SK-N-SH treated with all-trans-retinoic acid at 6 μM for 48 hours (cell line): ENCODE measurements at regions not wholly inside any gene's neighbourhood (a gene's known extent, or its start where the extent isn't known, plus 50 kb on each side); places are given as distances from the start of the nearest gene placed in this dataset.

Experiments used
- ATAC-seq: fragments of 200-7000 bp; cut with Tn5 transposase; 3 replicates; pipeline ENCODE4 v1.9.1; 2020; ENCODE audit warnings: mild to moderate bottlenecking, moderate library complexity
- ARNTL ChIP-seq: fragments of 450-650 bp; formaldehyde crosslinking; IDR thresholded peaks from 2 replicates; pipeline ENCODE4 v1.5.0; 2020; ENCODE audit warnings: low read depth, mild to moderate bottlenecking, moderate library complexity, borderline replicate concordance
- BACH2 ChIP-seq: fragments of 250-450 bp; sonication (Bioruptor Pico); IDR thresholded peaks from 2 replicates; pipeline ENCODE4 v1.9.0; 2021; ENCODE audit warnings: mild to moderate bottlenecking, borderline replicate concordance
- CSDC2 ChIP-seq: fragments of 250-450 bp; sonication (Bioruptor Pico); IDR thresholded peaks from 2 replicates; pipeline ENCODE4 v1.5.0; 2020; ENCODE audit warnings: mild to moderate bottlenecking, moderate library complexity
- ESRRG ChIP-seq: fragments of 250-450 bp; sonication (Bioruptor Pico); IDR thresholded peaks from 2 replicates; pipeline ENCODE4 v1.6.1; 2021; ENCODE audit warnings: mild to moderate bottlenecking
- GLIS3 ChIP-seq: fragments of 250-450 bp; sonication (Bioruptor Pico); IDR thresholded peaks from 2 replicates; pipeline ENCODE4 v1.5.0; 2020; ENCODE audit warnings: mild to moderate bottlenecking, moderate library complexity
- ISL1 ChIP-seq: fragments of 250-450 bp; sonication (Bioruptor Pico); IDR thresholded peaks from 2 replicates; pipeline ENCODE4 v2.1.2; 2022; ENCODE audit warnings: mild to moderate bottlenecking, moderate library complexity
- OSR1 ChIP-seq: fragments of 250-450 bp; sonication (Bioruptor Pico); IDR thresholded peaks from 2 replicates; pipeline ENCODE4 v1.8.0; 2022; ENCODE audit warnings: moderate library complexity, mild to moderate bottlenecking, inconsistent platforms
- PPARA ChIP-seq: fragments of 250-450 bp; sonication (Bioruptor Pico); IDR thresholded peaks from 2 replicates; pipeline ENCODE4 v1.5.0; 2020; ENCODE audit warnings: mild to moderate bottlenecking, borderline replicate concordance
- RARB ChIP-seq: fragments of 250-450 bp; sonication (Bioruptor Pico); IDR thresholded peaks from 2 replicates; pipeline ENCODE4 v1.8.0; 2021; ENCODE audit warnings: mild to moderate bottlenecking, moderate library complexity
- TCF4 ChIP-seq: fragments of 250-450 bp; sonication (Bioruptor Pico); IDR thresholded peaks from 2 replicates; pipeline ENCODE4 v1.8.0; 2021; ENCODE audit warnings: mild to moderate bottlenecking, moderate library complexity, borderline replicate concordance
- ZC3H10 ChIP-seq: fragments of 250-450 bp; sonication (Bioruptor Pico); IDR thresholded peaks from 2 replicates; pipeline ENCODE4 v1.5.1; 2021; ENCODE audit warnings: mild to moderate bottlenecking, moderate library complexity
- ZFP3 ChIP-seq: fragments of 250-450 bp; sonication (Bioruptor Pico); IDR thresholded peaks from 2 replicates; pipeline ENCODE4 v1.5.0; 2020; ENCODE audit warnings: mild to moderate bottlenecking, moderate library complexity
- ZFP30 ChIP-seq: fragments of 450-650 bp; formaldehyde crosslinking; IDR thresholded peaks from 2 replicates; pipeline ENCODE4 v1.5.0; 2022; ENCODE audit warnings: mild to moderate bottlenecking, moderate library complexity
- ZNF565 ChIP-seq: fragments of 450-650 bp; formaldehyde crosslinking; conservative IDR thresholded peaks from 2 replicates; pipeline ENCODE4 v1.5.0; 2020; ENCODE audit warnings: low read depth, mild to moderate bottlenecking, moderate library complexity
- ZNF70 ChIP-seq: fragments of 450-650 bp; formaldehyde crosslinking; IDR thresholded peaks from 2 replicates; pipeline ENCODE4 v1.5.0; 2020; ENCODE audit warnings: mild to moderate bottlenecking, moderate library complexity
- ZNF8 ChIP-seq: fragments of 450-650 bp; formaldehyde crosslinking; IDR thresholded peaks from 2 replicates; pipeline ENCODE4 v1.5.0; 2020; ENCODE audit warnings: mild to moderate bottlenecking, moderate library complexity
- TF ChIP-seq, protein P1 (sequence below): fragments of 250-450 bp; sonication (Bioruptor Pico); IDR thresholded peaks from 2 replicates; pipeline ENCODE4 v1.5.1; 2020; ENCODE audit warnings: low read depth, mild to moderate bottlenecking, moderate library complexity
- TF ChIP-seq, protein P2 (sequence below): fragments of 250-450 bp; sonication (Bioruptor Pico); IDR thresholded peaks from 2 replicates; pipeline ENCODE4 v1.5.1; 2021; ENCODE audit warnings: mild to moderate bottlenecking, moderate library complexity
- TF ChIP-seq, protein P3 (sequence below): fragments of 250-450 bp; sonication (Bioruptor Pico); IDR thresholded peaks from 2 replicates; pipeline ENCODE4 v1.8.0; 2020; ENCODE audit warnings: mild to moderate bottlenecking, moderate library complexity, borderline replicate concordance
- TF ChIP-seq, protein P4 (sequence below): fragments of 250-450 bp; sonication (Bioruptor Pico); IDR thresholded peaks from 2 replicates; pipeline ENCODE4 v1.5.0; 2020; ENCODE audit warnings: mild to moderate bottlenecking, moderate library complexity

DNA sequence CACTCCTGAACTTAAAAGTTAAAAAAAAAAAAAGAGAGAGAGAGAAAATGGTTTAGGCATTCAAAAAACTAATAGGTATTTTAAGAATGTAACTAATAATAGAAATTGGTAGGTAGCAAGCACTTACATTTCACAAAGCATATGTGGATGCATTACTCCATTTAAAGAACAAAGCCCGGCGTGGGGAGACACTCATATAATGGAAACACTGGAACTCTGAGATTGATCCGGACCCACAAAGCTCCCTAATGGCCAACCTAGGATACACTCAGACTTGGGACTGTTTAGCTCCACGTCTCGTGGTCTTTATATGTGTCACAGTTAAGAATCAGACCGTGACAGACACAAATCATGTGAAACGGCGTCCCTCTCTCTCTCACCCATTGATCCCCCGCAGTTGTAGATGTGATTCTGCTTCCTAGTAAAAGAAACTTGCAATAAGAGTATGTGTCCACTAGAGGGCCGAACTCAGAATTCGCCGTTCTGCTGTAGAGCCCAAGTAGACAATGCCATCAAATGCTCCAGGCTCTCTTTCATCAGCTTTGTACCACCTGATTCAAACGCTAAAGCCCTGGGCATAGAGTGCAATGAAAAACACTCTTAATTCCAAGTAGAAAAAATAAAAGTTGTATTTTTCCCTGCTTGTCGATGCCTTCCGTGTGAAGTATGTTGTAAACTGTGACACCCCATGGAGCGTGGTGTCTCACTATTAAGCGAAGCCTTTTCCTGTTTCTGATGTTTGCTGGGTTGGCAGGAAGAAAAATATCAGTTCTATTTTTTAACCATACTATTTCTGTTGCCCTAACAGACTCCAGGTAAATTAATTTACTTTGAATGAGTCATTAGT, 429.0 kb upstream of the MTPN start:
- peak; percentile 88 for ATAC-seq
- TF ChIP-seq ESRRG = no peak
- 0 out of 2 replicates have a peak, but pooled peaks have one; percentile 15 for TF ChIP-seq ISL1 (CRISPR knock-in tag)
- no peak for TF ChIP-seq OSR1
- no peak for TF ChIP-seq BACH2 (CRISPR knock-in tag)
- no peak for TF ChIP-seq ZC3H10 (CRISPR knock-in tag)
- TF ChIP-seq RARB (CRISPR knock-in tag) = no peak
- TF ChIP-seq ZFP30 (CRISPR knock-in tag) = no peak
- TF ChIP-seq PPARA = no peak
- TF ChIP-seq ZNF70 = no peak
- TF ChIP-seq ZNF8 (CRISPR knock-in tag) = no peak
- TF ChIP-seq, protein P1, sequence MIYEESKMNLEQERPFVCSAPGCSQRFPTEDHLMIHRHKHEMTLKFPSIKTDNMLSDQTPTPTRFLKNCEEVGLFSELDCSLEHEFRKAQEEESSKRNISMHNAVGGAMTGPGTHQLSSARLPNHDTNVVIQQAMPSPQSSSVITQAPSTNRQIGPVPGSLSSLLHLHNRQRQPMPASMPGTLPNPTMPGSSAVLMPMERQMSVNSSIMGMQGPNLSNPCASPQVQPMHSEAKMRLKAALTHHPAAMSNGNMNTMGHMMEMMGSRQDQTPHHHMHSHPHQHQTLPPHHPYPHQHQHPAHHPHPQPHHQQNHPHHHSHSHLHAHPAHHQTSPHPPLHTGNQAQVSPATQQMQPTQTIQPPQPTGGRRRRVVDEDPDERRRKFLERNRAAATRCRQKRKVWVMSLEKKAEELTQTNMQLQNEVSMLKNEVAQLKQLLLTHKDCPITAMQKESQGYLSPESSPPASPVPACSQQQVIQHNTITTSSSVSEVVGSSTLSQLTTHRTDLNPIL (CRISPR knock-in tag) = 0 out of 2 replicates have a peak, but pooled peaks have one; percentile 23
- no peak for TF ChIP-seq ZFP3
- no peak for TF ChIP-seq ARNTL (CRISPR knock-in tag)
- no peak for TF ChIP-seq ZNF565 (CRISPR knock-in tag)

DNA sequence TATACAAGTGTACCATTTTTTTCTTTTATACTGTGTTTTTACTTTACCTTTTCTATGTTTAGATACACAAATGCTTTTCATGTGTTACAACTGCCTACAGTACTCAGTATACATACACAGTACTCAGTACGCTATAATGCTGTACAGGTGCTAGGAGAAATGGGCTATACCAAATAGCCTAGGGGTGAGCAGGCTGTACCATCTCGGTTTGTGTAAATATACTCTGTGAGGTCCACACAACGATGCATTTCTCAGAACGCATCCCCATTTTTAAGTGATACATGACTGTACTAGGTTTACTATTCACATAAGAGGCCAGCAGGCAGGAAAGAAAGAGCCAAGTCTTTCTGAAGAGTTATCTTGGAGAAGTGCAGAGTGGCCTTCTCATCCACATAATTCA, 426.4 kb upstream of the MTPN start:
- ATAC-seq = no peak
- TF ChIP-seq ZNF70 (no peak), TCF4 (CRISPR knock-in tag) (no peak), ISL1 (CRISPR knock-in tag) (no peak), OSR1 (no peak), ARNTL (CRISPR knock-in tag) (no peak), PPARA (no peak), GLIS3 (CRISPR knock-in tag) (no peak), ZNF565 (CRISPR knock-in tag) (no peak), ZNF8 (CRISPR knock-in tag) (no peak)
- TF ChIP-seq, protein P1 (CRISPR knock-in tag) = no peak
- TF ChIP-seq, protein P2, sequence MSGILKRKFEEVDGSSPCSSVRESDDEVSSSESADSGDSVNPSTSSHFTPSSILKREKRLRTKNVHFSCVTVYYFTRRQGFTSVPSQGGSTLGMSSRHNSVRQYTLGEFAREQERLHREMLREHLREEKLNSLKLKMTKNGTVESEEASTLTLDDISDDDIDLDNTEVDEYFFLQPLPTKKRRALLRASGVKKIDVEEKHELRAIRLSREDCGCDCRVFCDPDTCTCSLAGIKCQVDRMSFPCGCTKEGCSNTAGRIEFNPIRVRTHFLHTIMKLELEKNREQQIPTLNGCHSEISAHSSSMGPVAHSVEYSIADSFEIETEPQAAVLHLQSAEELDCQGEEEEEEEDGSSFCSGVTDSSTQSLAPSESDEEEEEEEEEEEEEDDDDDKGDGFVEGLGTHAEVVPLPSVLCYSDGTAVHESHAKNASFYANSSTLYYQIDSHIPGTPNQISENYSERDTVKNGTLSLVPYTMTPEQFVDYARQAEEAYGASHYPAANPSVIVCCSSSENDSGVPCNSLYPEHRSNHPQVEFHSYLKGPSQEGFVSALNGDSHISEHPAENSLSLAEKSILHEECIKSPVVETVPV (CRISPR knock-in tag) = no peak
- TF ChIP-seq, protein P3, sequence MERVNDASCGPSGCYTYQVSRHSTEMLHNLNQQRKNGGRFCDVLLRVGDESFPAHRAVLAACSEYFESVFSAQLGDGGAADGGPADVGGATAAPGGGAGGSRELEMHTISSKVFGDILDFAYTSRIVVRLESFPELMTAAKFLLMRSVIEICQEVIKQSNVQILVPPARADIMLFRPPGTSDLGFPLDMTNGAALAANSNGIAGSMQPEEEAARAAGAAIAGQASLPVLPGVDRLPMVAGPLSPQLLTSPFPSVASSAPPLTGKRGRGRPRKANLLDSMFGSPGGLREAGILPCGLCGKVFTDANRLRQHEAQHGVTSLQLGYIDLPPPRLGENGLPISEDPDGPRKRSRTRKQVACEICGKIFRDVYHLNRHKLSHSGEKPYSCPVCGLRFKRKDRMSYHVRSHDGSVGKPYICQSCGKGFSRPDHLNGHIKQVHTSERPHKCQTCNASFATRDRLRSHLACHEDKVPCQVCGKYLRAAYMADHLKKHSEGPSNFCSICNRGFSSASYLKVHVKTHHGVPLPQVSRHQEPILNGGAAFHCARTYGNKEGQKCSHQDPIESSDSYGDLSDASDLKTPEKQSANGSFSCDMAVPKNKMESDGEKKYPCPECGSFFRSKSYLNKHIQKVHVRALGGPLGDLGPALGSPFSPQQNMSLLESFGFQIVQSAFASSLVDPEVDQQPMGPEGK (CRISPR knock-in tag) = no peak

DNA sequence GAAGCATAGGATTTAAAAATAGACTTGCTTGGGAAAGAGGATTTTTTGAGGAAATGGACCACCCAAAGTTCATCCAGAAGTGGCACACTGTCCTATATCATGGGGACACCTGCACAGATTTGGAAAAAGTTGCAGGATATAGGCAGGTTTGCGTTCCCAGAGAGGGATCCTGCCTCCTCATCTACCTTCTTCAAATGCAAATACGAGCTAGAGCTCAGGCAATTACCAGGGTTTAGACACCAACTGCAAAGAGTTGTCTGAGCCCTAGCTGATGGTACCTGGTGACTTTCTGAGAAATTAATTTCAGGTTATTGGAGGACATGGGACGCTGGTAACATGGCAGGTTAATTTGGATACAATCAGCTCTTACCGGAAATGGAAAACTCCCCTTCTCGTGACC, 423.7 kb upstream of the MTPN start:
- TF ChIP-seq, protein P4, sequence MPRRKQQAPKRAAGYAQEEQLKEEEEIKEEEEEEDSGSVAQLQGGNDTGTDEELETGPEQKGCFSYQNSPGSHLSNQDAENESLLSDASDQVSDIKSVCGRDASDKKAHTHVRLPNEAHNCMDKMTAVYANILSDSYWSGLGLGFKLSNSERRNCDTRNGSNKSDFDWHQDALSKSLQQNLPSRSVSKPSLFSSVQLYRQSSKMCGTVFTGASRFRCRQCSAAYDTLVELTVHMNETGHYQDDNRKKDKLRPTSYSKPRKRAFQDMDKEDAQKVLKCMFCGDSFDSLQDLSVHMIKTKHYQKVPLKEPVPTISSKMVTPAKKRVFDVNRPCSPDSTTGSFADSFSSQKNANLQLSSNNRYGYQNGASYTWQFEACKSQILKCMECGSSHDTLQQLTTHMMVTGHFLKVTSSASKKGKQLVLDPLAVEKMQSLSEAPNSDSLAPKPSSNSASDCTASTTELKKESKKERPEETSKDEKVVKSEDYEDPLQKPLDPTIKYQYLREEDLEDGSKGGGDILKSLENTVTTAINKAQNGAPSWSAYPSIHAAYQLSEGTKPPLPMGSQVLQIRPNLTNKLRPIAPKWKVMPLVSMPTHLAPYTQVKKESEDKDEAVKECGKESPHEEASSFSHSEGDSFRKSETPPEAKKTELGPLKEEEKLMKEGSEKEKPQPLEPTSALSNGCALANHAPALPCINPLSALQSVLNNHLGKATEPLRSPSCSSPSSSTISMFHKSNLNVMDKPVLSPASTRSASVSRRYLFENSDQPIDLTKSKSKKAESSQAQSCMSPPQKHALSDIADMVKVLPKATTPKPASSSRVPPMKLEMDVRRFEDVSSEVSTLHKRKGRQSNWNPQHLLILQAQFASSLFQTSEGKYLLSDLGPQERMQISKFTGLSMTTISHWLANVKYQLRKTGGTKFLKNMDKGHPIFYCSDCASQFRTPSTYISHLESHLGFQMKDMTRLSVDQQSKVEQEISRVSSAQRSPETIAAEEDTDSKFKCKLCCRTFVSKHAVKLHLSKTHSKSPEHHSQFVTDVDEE = no peak
- no peak for TF ChIP-seq CSDC2 (CRISPR knock-in tag)
- TF ChIP-seq PPARA = no peak
- TF ChIP-seq, all 23 proteins: peak for 0

More for the DNA sequence above, 423.7 kb upstream of the MTPN start:
- no peak for ATAC-seq
